GM12873 (cell line): ENCODE measurements at regions not wholly inside any gene's neighbourhood (a gene's known extent, or its start where the extent isn't known, plus 50 kb on each side); places are given as distances from the start of the nearest gene placed in this dataset.

Source experiments
- CTCF ChIP-seq: IDR thresholded peaks from 2 replicates; pipeline ENCODE4 v1.5.1; 2012; ENCODE audit warnings: low read depth, mild to moderate bottlenecking, moderate library complexity, low read length, control low read depth; ENCODE audit not compliant: insufficient read depth; ENCODE audit errors: missing control alignments

GRCh38 chr5:60226128-60226527 lies 332.6 kb upstream of the PDE4D start:
- TF ChIP-seq CTCF = no peak

GRCh38 chr5:60223342-60223741 lies 329.8 kb upstream of the PDE4D start:
- TF ChIP-seq CTCF = no peak

- no peak for TF ChIP-seq CTCF
Observed at GRCh38 chr5:60219921-60220320, 326.4 kb upstream of the PDE4D start.

GRCh38 chr5:60210810-60211209 lies 317.3 kb upstream of the PDE4D start:
- no peak for TF ChIP-seq CTCF

- TF ChIP-seq CTCF = no peak
Observed at GRCh38 chr5:60209146-60209840, 315.8 kb upstream of the PDE4D start.

GRCh38 chr5:60208716-60209115 lies 315.2 kb upstream of the PDE4D start:
- no peak for TF ChIP-seq CTCF

GRCh38 chr5:60207040-60207439 lies 313.5 kb upstream of the PDE4D start:
- no peak for TF ChIP-seq CTCF
